Mammary epithelial cell (primary cell): ENCODE measurements at regions not wholly inside any gene's neighbourhood (a gene's known extent, or its start where the extent isn't known, plus 50 kb on each side); places are given as distances from the start of the nearest gene placed in this dataset.

Experiments
- CTCF ChIP-seq, 2 donors: IDR thresholded peaks in 1 of 2; conservative IDR thresholded peaks in 1 of 2; 2 replicates each; pipeline ENCODE4 v1.5.1; 2011 to 2012; ENCODE audit warnings: inconsistent platforms in 2 of 2, low read length in 2 of 2, mild to moderate bottlenecking in 2 of 2, control low read depth in 1 of 2, low read depth in 1 of 2; ENCODE audit not compliant: insufficient read depth in 1 of 2; ENCODE audit errors: extremely low read depth in 1 of 2
- EZH2 ChIP-seq: IDR thresholded peaks from 2 replicates; pipeline ENCODE4 v1.6.1; 2012; ENCODE audit warnings: low read length, inconsistent platforms, borderline replicate concordance

GRCh38 chr6:66390393-66390792 lies 683.4 kb upstream of the EYS start:
- no peak for TF ChIP-seq CTCF (conservative IDR thresholded peaks at IDR 0.05 in 1 of 2, IDR thresholded peaks at IDR 0.05 in 1 of 2; ENCODE audit: extremely low read depth in 1 of 2, insufficient read depth in 1 of 2, low read depth in 1 of 2, low read length in 2 of 2)
- TF ChIP-seq EZH2 = no peak
